GM19239 (cell line): ENCODE measurements at regions not wholly inside any gene's neighbourhood (a gene's known extent, or its start where the extent isn't known, plus 50 kb on each side); places are given as distances from the start of the nearest gene placed in this dataset.

Experiments
- DNase-seq: peaks from one replicate; pipeline ENCODE4 v3.0.0; 2011; ENCODE audit warnings: low spot score; ENCODE audit not compliant: insufficient read length
- FAIRE-seq: peaks from 2 replicates; lab custom pipeline; 2011; peaks lifted over from hg19 to GRCh38; lab: Jason Lieb, UNC

DNA sequence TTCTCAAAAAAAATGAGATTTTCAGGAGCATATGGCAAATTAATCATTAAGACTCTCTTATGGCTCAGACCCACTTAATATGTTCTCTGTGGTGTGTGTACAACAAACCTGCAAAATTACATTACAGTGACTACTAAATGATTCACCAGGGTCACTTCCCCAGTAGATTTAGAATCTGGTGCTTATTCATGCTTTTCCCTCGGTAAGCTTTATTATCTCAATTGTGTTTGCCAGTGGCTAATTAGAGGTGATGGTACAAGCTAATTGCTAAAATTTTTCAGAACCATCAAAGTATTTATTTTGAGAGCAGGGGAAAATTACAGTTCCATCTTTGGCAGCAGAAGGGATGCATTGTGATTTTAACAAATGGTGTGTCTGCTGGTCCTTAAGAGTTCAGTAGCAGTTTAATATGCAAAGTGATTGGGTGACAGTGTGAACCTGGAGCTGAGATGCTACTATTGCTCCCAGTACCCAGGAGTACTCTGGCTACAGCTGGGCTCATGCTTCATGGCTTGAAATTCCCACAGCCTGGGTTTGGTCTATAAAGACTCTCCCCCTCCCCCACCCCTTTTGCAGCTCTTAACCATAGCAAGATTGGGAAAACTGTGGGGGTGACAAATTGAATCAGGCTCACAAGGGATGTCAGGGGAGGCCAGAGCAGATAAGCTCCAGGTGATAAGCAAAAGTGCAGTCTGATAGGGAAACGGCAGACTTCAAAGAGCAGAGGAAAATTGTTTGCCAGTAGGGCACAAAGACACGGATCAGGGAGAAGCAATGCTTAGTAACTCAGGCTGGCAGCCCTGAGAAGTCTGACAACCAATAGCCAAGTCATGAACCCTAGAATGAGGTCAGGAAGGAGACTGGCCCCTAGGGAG lies 92.8 kb upstream of the RAD23B start:
- DNase-seq (no peak), FAIRE-seq (no peak)

DNA sequence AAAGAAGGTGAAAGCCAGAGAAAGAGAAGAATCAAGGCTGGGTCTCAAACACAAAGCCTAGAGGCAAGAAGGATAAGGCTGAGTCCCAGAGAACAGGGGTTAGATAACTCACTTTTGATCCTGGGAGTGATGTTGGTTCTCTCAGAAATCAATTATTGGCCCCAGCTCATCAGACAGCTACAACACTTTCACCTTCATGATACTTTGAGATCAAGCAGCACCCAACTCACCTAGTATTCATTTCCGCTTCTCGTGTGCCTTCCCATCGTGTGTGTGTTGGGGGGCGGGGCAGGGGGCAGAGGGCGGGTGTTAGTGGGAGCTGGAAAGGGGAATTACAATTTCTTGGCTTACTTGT lies 92.2 kb upstream of the RAD23B start:
- no peak for FAIRE-seq
- no peak for DNase-seq

DNA sequence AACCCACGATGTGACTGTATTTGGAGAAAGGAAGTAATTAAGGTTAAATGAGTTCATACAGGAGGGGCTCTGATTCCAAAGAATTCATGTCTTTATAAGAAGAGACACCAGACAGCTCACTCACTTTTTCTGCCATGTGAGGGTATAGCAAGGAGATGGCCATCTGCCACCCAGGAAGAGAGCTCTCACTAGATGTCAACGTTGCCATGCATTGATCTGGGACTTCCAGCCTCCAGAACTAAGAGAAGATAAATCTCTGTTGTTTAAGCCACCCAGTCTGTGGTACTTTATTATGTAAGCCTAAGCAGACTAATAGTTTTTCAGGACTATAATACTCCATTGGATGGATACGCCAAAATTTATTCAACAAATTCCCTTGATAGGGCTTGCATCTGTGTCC lies 89.8 kb upstream of the RAD23B start:
- DNase-seq (no peak), FAIRE-seq (no peak)

DNA sequence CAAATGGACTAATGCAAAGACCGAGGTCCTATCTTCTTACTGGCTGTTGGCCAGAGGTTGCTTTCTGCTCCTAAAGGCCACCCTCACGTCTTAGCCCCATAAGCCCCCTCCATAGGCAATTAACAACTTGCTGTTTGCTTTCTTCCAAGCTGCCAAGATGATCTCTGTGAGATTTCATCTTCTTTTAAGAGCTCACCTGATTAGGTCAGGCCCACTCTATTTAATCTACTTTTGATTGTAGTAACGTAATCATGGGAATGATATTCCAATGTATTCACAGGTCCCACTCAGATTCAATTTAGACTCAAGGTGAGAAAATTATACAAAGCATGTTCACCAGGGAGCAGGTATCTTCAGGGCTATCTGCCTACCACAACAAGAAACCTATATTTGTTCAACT lies 84.4 kb upstream of the RAD23B start:
- FAIRE-seq, result no peak

DNA sequence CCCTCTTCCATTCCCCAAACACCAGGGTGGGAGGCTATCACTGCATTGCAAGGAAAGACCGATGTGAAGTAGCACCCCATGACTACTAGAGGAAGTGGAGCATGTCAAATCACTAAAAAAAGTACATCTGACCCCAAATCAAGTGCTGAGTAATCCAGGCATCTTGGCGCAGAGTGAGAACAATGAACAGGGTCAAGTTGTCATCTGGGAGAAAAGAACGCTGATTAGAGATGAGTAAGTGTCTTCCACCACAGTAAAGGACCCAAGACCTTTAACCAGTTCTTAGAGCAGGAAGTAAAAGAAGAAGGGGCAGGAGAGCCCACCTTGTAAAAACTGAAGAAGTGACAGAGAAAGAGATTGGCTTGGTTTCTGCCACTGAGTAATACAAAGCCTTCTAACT lies 75.0 kb upstream of the RAD23B start:
- FAIRE-seq, result no peak

More for the DNA sequence above, 84.4 kb upstream of the RAD23B start:
- no peak for DNase-seq

DNA sequence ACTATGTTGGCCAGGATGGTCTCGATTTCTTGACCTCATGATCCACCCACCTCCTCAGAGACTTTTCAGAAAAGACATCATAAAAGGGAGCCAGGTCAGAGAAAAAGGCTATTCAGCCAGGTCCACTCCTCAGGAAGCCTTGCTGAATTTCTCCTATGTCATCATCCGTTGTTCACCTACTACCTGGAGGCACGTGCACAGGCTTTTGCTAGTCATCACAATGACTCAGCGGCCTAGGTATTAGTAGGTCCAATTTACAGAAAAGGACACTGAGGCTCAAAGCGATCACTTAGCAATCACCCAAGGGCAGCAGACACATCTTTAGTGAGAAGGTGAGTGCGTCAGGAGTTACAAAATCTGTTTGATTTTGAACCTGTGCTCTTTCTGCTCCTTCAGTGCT lies 72.3 kb upstream of the RAD23B start:
- no peak for FAIRE-seq

More for the DNA sequence above, 75.0 kb upstream of the RAD23B start:
- no peak for DNase-seq

DNA sequence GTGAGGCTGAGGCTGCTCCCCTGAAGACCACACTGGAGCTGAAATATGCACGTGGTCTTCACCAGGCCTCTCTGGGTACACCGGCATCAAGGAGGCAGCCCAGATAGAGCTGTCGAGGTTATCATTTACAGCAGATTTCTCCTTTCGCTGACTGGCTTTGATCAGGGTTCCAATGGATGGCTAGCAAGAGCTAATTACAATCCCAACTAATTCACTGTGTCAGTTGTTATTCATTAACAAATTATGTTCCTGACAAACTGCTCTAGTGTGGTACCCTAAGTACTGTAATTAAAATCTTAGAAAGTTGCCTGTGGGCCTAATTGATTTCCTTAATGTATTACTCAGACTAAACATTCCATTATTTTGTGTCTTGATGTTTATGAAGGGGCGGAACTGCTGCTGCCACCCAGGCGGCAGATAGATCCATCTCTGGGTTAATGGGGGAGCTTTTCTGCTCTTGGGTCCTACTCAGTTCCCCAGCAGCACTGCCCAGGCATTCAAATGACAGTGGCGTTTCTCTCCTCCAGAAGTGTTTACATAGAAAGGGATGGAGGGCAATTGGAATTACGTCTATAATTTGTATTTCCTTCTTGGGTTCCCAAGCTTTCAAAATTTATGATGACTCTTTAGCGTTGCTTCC lies 71.7 kb upstream of the RAD23B start:
- DNase-seq (no peak), FAIRE-seq (no peak)

More for the DNA sequence above, 72.3 kb upstream of the RAD23B start:
- no peak for DNase-seq

DNA sequence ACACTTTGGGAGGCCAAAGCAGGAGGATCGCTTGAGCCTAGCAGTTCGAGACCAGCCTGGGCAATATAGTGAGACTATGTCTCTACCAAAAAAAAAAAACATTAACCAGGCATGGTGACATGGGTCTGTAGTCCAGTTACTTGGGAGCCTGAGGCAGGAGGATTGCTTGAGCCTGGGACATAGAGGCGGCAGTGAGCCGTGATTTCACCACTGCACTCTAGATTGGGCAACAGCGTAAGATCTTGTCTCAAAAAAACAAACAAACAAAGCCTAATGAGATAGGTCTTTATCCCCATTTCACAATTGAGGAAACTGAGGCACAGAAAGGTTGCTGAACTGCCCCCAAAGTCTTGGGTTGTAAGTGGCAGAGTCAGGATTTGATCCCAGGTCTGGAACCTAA lies 70.5 kb upstream of the RAD23B start:
- DNase-seq (no peak), FAIRE-seq (no peak)

DNA sequence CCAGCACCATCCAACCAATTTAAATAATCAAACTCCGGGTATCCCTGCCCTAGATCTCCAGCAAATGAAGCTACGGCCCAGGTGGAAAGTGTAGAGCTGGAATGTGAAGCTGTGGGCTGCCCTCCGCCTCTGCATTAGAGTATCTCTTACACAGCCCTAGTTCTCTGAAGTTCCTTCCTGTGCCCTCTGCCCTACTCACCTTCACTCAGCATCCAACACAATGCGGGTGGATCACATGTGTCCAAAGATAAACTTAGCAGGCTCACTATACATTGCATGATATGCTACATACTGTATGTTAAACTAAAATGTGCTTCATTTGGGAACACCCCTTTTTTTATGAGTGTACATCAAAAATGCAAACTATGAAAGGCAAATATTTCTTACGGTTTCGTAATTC lies 70.0 kb upstream of the RAD23B start:
- FAIRE-seq (no peak), DNase-seq (no peak)

DNA sequence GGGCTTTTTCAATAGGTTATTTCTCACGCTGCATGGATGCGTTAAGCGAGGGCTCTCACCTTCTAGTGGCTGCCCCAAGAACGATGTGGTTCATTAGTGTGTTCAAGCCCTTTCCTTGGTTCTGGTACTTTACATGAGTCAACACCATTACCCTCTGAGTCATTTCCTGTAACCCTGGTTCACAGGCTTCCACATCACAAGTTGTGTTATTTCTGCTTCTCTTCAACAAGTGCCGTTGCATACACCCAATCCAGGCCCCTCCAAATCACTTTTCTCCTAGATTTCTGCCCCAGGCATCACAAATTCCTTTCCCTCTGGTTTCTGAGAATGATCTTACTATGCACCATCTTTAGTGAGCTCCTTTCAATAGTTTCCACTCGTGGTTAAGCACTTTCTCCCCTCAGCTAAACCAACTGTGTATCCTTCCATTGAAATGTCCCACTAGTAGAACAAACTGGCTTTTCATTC lies 69.5 kb upstream of the RAD23B start:
- DNase-seq, result peak; percentile 9
- no peak for FAIRE-seq

DNA sequence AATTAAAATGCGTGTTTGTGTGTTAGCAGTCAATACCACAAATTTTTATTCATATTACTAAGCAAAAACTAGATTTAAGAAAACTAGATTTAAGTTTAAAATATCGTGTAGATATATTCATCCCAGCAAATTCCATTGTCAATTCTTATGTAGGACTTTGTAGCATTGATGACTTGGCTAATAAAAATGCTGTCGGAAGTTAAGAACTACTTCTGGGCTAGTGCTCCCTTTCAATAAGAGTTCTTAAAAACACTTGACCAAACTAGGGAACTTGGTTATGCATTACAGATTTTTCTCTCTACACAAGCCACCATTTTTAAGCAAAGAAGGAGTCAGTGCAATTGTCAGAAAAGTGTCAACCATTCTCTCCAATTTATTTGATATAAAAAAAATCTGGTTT lies 68.7 kb upstream of the RAD23B start:
- FAIRE-seq, result no peak
- no peak for DNase-seq

DNA sequence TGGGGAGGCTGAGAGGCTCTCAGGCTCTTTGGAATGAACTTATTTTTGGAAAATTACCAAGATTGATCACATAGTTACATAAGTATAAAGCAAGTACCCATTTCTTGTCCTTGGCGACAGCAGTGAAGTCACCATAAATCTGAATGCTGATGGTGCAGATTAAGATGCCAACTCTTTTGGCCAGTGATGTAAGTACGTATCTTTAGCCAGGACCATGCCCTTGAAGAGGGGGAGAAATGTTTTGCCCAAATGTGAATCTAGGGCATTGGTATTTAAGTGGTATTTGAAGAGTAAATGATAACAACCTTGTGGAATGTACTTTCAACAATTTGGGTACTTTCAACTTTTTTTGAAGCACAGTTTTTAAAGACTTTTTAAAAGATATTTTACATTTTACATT lies 68.2 kb upstream of the RAD23B start:
- FAIRE-seq (no peak), DNase-seq (no peak)

DNA sequence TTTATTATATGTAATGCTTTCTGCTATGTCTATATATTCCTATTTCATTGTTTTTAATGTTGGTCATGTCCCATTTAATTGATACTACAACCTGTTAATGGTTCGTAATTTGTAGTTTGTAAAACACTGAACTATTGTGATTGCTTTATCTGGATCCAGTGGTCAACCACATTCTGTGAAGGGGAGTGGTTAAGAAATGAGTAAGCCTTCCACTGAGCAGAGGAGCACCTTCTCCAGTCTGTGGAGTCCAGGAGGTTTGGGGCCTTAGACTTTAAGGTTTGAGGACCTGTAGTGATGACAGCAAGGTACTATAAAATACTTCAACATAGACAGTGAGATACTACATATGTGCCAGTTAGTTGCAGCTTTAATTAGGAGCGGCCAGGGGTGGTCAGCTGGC lies 67.7 kb upstream of the RAD23B start:
- FAIRE-seq (no peak), DNase-seq (no peak)

DNA sequence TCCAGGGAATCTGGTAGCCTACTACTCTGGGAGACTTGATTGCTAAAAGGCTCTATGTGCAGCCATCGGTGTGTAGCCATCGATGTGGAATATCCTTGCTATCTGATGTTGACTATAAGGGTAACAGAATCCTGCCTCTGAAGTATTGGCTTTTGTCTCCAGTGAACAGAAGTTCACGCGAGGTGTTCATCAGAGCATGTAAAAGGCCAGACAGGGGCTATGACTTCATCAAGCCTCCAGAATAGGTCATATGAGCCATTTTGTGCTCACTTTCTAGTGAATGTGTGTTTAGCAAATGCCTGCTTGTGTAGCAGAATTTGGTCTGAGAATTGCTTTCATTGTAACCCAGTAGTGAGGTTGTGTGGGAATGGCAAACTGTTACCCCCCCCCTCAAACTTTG lies 66.8 kb upstream of the RAD23B start:
- DNase-seq (no peak), FAIRE-seq (no peak)

DNA sequence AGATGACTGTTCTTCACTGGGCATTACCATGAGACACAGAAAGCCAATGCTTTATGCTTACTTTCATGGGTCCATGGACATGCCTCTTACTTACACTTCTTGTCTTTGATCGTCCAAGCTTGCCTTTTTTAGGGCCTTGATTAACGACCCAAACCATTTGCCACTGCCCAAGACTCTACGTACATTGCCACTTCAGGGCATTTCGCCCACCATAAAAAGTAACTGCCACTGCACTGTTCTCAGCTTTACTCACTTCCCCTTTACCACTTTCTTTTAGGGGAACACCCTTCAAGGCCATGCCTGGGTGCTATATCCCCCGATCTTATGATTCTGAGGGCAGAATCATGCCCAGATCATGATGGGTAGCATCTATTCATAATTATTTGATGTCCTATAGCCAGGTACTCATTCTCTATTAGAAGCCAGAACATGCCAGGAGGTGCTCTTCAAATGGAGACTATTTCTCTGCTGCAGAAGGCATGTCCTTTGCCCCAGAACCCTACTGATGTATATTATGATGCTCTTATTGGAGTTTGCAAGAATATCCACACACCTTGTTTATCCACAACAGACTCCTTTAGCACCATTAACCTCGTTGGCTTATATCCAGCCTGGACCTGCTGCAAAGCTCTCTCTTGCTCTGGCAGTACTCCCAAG lies 64.1 kb upstream of the RAD23B start:
- DNase-seq, result no peak
- peak; percentile 18 for FAIRE-seq

DNA sequence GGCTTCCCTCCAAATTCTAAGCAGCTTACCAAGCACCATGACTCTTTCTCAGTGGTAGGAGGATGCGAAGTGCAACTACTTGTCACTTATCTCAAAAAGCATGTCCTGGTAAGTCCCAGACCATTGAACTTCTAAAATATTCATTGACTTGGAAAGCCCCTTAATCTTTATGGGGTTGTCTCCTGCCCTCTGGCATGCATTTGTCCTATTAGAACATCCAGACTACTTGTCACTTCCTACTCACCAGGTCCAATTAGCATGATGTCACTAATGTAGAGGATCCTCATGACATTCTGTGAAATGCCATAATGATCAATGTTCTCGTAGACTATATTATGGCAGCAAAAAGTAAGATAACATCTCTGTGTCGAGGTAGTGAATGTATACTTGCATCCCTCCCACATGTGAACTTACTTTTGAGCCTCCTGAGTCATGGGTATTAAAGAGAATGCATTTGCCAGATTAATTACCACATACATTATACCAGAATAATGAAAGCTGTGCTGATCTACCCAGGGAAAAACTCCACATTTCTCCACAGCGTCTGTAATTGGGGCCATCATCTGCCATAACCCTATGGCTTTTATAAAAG lies 63.5 kb upstream of the RAD23B start:
- DNase-seq (no peak), FAIRE-seq (no peak)

DNA sequence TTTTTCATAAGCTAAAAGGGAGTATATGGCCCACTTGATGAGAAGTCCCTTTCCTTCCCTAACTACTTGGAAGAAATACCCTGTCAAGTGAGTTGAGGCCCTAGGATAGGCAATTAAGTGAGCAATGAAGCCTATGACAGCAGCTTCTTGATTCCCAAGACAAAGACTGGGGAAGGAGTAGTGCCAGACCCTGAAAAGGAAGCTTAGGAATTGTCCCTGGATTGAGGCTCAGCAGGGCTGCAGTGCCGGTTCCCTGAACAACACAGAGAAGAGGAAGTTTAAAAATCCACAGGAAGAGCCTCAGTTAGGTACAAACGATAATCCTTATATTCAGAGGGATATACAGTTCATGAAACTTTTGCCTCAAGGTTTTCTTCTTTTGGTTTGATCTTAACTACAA lies 61.8 kb upstream of the RAD23B start:
- DNase-seq (no peak), FAIRE-seq (no peak)

DNA sequence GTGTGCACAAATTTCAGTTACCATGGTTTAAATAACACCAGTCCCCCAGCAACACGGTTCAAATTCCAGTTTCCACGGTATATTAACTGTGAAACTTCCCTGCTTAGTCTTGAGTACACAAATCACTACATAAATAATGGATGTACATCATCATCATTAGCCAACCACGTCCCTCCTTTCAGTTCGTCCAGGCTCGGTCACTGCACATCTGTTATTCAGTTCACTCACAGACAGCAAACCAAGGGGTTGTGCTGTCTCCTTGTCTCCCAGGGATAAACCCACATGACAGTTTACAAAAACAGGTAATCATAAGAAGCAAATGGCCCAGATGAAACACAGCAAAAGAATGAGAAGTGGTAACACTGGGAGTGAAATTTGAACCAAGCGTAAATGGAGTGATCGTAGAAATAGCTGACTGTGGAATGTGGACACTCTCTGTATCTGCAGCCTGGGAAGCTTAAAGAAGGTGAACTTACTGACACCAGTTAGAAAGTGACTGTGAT lies 61.0 kb upstream of the RAD23B start:
- FAIRE-seq (no peak), DNase-seq (no peak)

DNA sequence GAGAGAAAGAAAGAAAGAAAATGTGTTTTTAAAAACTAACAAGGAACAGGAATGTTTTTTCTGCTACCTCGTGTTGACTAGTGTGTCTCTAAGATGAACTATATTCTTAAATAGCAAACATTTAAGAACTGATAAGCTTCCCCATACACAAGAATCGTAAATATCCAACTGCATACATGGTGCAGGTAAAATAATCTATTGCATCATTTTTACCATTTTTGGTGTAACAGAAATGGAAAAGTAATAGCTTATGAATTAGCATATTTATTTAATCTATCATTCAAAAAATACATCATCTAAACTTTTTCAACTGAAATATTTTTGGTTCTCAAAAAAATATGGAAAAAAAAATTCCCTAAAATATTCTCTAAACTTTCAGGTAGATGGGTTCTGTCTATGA lies 59.7 kb upstream of the RAD23B start:
- DNase-seq, result no peak
- no peak for FAIRE-seq

DNA sequence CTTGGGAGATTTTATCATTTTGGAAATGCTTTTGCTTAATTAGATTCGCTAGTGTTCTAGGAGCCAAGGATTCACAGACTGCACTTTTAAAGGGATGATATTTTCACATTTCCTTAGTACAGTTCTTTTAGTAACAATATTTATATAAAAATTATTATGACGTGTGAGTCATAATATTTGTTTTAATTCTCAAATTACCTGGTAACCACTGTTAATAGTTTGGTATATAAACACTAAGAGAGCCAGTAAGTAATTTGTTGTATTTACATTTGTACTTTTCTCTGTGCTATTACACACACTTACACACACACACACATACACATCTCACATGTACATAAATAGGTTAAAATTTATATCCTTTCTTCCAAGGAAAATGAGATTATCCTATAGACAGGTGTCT lies 58.8 kb upstream of the RAD23B start:
- FAIRE-seq, result no peak
- DNase-seq, result no peak

DNA sequence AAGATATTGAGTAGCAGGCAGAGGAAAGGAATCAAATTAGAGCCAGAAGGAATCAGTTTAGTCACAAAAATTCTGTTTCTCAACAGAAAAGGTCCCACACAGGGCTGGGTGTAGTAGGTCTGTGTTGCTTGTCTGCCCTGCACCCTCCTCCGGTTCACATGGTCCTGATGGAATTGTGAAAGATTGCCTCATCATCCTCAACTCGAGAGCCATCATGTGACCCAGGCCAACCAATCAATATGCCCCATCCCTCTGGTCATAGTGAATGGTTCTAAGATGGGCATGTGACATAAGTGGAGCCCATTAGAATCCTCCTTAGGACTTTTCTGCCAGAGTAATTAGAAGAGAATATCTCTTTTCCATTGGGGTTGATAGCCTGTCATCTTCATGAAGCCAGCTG lies 56.7 kb upstream of the RAD23B start:
- FAIRE-seq, result no peak
- no peak for DNase-seq
